Activated CD4-positive, alpha-beta T cell treated with anti-CD3 and anti-CD28 coated beads for 48 hours (primary cell): ENCODE measurements at regions not wholly inside any gene's neighbourhood (a gene's known extent, or its start where the extent isn't known, plus 50 kb on each side); places are given as distances from the start of the nearest gene placed in this dataset.

Source experiments
- DNase-seq: peaks from one replicate; pipeline ENCODE4 v3.0.0-alpha.2; 2020

DNA sequence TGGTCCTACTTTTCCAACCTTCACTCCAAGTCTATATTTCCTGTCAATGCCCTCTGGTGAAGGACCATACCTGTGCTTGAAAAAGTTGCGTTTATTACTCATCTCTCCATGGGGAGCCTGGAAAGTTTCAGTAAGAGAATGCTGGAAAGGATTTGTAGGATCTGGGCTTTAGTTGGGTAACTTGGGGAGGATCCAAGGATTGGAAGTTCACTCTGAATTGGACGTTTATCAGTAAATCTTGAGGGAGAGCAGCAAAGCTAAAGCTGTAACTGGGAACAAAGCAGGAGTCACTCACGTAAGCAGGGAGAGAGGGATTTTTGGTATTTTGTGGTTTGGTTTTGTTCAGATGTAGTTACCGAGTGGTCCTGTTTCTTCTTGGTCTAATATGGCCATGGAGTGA lies 51.4 kb upstream of the NPVF start:
- DNase-seq: no peak

DNA sequence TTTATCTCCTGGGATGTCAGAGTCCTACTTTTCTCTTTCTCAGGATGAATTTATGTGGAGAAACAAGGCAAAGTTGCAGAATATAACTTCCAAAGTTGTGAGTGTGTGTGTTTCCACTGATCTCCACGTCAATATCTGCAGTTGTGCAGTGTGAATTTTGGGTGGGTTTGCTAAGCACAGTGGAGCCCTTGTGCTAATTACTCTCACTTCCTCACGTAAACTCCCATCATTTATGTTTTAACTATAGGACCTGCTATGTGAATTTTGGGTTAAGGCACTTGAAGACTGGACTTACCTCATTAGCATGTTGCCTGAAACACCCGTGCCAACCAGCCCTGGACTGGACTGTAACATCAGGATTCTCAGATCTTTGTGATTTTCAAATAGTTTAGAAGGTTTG lies 51.9 kb upstream of the NPVF start:
- DNase-seq: no peak

DNA sequence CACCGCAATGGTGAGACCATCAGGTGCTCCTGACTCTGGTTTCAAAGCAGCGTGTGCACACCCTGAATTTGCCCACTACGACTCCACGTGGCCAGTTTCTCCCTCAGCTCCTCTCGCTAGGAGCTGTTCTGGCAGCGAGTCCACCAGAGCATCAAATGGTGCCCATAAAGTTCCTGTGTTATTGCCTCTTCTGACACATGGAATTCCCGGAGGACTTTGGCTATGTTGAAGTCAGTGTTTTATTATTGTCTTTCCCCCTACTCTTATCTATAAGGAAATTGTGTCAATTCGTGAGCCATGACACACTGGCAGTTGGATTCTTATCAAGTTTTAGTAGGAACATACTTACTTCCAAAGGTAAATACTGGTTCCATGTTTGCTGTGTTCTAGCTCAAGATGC lies 53.9 kb upstream of the NPVF start:
- no peak for DNase-seq

DNA sequence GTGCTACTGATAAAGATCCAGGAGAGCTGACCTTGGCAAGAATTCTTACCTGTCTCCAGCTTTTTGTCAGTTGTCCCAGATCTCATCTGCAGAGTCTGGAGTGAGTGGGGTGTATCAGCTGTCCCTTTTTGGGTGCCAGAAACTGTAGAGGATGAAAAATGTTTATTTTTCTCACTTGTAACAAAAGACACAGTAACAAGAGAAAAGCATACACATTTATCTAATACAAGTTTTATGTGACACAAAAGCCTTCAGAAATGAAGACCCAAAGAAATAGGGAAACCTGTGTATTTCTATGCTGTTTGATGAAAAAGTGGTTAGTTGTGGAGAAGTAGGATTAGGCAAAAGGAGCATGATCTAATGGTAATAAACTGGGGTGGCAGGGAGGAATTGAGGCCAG lies 58.5 kb upstream of the NPVF start:
- no peak for DNase-seq

DNA sequence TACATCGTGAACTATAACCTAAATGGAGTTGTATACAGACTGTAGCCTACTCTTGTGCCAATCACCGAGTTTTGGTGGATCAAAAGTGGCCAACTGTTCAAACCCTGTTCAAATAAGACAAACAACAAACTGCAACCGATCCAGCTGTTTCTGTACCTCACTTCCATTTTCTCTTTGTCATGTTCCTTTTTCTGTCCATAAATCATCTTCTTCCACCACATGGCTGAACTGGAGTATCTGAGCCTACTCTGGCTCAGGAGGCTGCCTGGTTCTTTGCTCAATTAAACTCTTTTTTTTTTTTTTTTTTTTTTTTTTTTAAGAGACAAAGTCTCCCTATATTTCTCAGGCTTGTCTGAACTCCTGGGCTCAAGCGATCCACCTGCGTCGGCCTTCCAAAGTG lies 59.0 kb upstream of the NPVF start:
- DNase-seq: no peak

DNA sequence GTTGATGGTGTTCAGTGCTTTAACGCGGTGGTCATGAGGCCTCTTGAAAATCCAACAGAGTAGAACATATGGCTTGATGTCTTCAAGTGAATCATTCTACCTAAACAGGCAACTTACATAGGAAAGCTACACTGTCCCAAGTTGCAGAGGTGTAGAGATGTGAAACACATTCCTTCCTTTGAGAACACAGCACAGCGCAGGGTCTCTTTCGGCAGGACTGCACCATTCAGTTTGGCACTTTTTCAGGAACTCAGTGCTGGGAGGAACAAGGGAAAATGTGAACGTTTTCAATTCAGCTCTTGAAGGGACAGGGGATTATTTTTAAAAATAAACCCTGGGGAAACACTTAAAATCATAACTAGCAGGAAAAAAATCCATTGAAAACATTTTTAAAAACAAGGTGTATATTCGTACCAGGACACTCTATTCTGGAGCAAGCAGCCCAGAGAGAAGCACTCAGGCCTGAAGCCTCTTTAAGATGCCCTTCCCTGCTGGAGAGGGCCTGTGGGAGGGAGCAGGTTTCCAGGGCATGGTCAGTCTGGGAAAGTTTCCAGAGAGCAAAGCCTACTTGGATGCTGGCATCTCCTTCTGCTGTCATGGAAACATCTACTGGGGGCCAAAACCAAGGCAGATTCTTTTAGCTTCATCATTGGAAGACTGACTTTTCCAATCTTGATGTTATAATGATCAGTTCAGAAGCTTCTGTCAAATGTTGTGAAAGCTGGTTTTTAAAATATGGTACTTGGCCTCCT lies 60.4 kb upstream of the NPVF start:
- DNase-seq: no peak

DNA sequence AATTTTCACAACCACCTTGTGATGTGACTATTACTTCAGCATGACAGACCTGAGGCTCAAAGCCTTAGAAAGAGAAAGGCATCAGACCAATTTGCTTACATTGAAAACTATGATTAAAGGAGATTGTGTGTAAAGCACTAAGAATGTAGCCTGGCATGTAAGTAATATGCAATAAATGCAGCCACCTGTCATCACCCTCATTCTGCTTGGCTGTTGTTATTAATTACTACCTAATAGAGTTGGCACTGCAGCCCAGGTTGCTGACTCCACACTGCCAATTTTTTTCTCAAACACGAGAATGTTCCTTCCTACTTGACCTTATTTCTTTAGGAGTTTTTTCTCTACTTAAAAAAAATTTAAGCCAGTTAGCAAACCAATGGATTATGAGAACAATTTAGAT lies 61.2 kb upstream of the NPVF start:
- no peak for DNase-seq

DNA sequence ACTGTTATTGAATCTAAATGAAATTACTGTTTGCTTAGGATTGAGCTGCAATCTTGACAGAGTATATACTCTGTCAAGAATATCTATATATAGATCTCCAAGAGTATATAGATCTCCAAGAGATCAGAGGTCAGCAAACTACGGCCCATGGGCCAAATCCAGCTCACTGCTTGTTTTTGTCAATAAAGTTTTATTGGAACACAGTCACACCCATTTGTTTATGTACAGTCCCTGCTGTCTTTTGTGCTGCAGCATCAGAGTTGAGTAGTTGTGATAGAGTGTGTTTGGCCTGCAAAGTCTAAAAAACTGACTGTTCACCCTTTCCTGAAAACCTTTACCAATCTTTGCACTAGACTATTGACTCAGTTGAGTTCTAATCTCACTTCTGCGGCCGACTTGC lies 66.3 kb upstream of the NPVF start:
- DNase-seq: no peak

DNA sequence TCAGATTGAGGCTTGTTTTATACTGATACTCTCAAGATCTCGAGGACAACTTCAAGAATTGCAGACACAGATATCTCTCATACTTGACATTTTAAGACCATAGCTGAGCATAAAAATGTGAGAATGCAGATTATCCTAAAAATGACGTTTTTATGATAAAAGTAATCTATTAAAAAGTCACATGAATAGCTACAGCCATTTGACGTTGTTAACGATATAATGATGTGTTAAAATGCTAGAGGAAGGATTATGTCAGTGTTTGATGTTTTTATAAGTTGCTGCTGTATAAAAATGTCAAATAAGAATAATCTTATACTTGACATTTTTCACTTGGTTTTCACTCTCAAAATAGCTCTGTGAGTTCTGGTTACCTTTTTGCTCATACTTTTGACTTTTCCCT lies 67.1 kb upstream of the NPVF start:
- DNase-seq: no peak

DNA sequence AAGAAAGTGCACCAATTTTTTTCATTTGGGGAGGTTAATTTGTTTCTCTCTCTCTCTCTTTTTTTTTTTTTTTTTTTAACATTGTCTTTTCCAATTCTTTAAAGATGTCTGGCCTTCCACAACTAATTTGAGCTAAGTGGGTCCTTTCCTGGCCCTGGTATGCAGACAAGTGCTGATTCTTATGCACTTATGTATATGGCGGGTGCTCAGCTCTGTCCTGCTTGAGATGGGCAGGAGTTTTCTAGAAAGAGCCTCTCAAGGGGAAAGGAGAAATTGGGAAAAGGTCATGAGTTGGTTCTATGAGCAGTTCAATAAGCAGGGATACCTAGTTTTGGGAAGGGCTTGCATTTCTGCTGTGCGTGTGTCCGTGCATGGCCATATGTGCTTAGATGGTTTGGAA lies 67.8 kb upstream of the NPVF start:
- no peak for DNase-seq

DNA sequence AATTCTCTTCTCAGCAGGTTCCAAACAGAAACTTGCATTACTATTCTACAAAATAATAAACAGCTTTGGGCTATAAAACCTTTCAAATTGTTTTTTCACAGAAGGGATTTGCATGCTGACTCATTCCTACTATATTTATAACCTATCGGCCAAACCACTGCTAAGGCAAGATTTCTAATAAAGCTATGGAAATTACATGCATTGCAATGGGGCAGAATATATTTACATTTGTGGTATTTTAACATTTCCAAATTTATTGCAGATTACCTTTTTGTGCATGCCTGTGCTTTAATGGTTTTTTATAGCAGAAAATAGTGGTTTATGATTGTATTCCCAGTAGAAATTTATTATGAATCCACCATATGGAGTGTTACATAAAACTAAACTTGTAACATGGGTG lies 69.0 kb upstream of the NPVF start:
- DNase-seq: no peak

DNA sequence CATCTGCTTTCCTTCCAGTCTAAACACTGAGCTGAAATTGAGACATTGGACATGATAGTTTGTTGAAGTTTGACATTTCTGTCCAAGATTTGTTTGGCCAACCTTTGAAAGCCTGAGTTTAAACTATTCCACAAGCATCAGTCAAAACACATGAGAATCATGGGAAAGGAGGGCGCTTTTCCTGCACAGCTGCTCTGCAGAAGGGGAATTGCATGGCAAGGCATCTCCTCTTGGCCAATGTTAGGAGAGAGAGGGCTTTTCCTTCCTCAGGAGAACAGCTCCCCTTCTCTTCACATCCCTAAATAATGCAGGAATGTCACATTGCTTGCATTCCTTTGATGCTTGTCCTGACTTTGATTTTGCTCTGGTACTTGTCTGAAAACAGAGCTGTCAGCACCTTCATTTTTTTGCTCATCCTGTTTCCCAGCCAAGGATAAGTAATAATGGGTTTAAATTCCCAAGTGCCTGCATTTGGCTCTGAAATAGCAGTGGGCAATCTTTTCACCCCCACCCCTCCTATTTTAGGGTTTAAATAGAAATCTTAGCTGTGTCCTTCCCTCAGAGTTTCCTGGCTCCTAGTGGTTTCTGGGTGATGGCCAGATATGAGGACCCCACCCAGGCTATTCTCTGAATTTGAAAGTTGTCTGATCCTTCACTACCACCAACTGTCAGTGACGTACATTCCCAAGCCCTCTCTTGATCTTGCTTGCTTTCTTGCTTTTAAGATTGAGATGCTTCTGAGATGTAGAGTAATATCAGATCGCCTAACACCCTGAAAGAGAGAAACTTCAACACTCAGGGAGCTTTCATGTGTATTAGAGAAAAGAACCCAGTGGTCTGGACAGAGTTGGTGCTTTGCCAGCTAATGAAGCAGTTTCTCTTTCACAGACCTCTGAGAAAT lies 75.2 kb upstream of the NPVF start:
- DNase-seq: no peak

DNA sequence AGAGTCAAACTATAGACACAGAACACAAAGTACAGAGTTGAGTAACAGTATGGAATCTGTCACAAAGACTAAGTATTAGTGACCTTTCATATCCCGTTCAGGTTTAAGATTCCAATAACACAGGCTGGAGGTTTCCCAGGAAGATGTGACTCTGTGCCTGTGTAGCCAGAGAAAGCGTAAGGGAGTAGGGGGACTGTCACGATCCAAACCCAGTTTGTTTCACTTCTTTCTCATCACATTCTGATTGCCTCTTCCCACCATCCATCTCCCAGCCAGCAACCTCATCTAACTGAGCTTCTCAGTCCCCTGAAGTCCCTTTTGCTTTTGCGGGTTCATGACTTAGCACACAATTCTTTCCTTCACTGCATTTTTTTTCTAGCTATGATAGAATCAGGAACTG lies 76.4 kb upstream of the NPVF start:
- DNase-seq: no peak

DNA sequence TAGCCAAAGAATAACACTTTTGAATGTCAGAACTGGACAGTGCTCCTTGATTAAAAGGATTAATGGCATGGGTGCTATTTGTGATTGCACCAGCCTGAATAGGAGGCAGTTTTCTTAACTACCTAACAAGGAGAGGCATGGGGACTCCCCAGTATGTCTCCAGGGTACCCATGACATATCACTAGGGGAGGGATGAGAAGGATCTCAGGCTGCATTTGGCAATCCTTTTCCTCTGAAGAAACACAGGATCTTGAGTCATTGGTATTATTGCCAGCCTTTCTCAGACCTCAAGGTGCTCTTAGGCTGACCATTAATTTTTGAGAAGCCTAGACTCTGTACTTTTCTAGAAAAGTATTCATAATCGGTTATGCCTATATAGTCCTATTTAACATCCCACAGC lies 77.5 kb upstream of the NPVF start:
- DNase-seq: no peak

DNA sequence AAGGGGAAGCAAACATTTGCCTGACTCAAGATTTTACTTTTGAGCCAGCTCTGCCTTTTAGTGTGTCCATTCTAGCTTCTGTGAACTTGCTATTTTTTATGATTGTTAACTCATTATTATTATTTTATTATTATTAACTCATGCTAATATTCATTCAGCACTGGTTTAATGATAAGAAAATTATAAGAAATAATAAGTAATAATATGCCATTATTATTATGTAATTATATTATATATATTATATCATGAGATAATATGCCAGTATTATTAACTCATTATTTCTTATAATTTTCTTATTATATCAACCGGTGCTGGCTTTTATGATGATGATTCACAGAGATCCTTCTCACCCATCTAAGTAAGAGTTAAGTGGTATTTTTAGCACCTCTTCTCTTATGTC lies 79.3 kb upstream of the NPVF start:
- DNase-seq: no peak

DNA sequence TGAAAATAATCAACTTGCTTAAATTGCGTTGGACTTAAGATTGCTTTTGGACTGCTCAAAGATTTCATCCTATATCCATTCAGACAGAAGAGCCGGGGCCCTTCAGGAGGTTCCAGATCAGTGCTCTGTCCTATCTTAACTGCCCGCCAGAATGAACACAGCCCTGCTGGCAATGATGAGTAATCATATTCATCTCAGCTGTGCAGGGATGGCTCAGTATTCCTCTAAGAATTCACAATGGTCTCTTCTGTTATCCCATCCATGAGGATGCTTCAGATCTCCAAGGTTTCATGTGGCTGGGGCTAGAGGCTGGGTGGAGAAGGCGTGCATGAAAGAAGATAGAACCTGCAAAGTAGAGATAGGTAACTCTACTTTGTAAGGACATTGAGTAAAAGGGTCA lies 80.0 kb upstream of the NPVF start:
- no peak for DNase-seq

DNA sequence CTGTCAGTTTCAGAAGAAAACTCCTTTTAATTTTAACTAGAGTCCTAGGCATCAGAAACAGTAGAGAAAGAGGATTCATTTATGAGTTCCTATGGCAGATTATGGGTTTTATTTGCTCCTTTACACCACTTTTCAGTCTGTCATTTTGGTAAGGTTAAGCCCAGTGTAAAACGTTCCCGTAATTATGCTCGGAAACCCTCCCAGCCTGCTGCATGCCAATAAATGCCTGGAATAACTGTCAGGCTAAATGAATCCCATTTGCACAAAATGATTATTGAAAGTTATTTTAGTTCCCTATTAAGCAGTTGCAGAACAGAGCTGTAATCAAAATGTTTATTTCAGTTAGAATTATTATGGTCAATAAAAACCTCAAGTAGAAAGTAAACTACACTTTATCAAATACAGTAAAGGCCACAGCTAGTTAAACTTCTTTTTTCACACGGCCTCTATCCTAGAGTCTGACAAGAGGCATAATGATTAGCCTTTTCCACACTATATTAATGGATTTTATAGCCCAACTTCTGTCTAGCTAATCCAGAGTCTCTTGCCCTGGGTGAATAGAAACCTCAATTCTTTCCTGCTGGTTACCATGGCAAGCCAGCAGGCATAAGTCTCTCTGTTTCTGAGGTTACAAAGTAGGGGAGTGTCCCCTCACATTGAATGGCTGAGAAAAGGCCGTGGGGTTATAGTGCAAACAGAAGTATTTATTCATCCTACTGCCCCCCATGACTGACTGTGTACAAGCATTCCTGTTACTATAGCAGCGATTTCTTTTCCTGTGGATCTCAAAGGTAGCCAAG lies 80.8 kb upstream of the NPVF start:
- no peak for DNase-seq

DNA sequence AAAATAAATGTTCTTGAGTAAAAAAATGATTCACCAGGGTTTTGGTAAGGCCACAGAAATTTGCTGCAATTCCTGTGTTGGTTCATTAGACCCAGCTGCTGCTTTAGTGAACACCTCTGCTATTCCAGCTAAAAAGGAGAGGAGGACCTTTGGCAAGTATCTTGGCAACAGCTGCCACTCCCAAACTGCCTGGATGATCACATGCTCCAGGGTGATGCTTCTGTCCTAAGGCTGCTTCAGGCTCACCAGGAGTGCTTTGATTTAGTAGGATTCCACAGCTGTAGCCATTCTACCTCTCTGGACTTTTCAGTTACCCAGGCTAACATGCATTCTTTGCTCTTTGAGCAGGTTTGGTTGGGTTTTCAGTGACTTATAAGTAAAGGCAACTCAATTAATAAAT lies 82.6 kb upstream of the NPVF start:
- no peak for DNase-seq

DNA sequence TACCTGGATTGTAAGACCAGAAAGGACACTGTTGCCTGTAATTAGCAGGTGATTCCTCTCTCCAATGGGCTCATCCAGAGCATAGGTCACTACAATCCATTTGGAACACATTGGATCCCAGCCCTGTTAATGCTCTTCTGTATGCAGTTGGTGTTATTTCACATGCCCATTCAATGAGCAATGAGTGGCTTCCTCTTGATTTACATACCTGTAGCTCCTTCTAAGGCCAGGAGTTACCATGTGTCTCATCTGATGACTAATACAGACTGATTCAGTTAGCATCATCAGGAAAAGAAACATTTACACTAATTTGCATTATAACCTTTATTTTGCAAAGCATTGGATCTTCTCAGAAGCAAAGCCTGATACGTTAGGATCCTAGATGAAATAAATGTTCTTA lies 83.1 kb upstream of the NPVF start:
- DNase-seq: no peak

DNA sequence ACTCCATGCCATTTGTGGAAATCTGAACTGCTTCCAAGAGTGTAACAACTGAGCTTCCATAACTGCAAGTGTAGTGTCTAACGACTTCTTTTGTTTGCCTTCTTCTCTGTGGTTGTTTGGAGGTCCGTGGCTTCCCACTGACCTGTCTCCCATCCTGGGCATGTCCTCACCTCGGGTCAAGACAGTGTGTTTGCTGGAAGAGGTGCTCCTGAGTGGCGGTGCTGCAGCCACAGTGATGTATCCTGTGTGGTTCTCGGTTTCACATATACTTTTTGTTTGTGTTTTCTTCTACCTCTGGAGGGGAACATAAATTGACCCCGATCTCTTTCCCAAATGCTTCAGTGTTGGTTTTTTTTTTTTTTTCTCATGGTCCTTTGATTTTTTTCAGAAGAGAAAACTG lies 84.7 kb upstream of the NPVF start:
- DNase-seq: no peak

DNA sequence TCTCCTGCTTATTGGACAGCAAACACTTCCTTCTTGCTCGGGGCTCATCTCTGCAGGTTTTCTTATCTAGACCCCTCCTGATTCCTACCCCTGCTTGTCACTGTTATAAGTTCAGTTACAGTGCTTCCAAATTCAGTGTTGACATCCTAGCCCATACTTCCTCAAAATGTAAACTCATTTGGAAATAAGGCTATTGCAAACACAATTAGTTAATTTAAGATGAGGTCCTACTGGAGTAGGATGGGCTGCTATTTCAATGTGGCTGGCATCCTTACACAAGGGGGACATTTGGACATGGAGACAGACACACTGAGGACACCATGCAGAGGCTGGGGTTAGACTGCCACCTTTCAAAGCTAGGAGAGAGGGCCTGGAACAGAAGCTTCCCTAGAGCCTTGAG lies 85.2 kb upstream of the NPVF start:
- DNase-seq: no peak

DNA sequence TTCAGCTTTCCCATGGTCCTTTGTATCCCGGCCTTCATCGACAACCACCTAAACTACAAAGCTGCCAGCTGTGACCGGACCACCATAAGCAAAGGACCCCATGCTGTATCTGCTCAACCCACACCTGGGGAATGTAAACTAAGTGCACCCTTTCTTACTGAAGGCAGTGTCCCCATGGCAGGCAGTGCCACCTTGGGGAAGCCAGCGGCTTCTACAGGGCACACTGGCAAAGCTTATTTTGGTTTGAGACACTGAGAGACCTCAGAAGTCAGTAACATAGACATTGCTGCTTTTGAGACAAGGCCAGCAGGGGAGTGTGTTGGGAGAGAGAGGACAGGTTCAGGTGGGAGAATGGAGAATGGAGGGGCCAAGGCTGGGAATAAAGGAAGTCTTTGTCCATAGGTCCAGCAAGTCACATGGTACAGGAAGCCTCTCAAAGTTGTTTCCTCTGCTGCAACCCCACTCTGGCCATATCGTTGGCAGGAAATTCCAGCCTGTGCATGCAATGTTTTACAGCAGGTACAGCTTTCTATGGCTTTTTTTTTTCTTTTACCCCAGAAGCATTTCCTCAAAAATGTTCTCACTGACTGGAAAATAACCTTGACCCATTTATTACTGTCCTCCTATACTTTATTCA lies 85.9 kb upstream of the NPVF start:
- DNase-seq: no peak

DNA sequence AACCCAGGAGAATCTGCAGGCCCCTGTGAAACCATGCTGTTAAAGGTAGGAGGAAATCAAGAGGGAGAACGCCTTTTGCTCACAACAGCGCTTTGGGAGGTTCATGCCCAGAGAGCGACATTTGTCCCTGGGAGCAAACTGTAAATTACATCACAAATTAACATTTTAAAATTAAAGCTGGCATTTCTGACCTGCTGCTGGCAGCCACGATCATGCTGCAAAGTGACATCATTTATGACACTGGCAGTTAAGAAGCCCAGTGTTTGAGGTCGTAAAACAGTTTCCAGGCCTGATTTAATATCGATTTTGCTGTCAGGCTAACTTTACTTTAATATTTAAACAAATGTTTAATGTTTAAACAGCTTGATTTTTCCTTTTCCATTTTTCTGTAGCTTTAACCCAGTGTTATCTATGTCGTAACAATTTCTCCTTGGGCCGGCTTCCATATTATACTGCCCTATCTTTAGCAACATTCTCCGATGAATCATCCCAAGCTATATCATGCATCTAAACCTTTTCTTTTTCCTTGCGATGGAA lies 86.5 kb upstream of the NPVF start:
- no peak for DNase-seq
